ENCODE measurements at regions not wholly inside any gene's neighbourhood (a gene's known extent, or its start where the extent isn't known, plus 50 kb on each side); places are given as distances from the start of the nearest gene placed in this dataset.

DNA sequence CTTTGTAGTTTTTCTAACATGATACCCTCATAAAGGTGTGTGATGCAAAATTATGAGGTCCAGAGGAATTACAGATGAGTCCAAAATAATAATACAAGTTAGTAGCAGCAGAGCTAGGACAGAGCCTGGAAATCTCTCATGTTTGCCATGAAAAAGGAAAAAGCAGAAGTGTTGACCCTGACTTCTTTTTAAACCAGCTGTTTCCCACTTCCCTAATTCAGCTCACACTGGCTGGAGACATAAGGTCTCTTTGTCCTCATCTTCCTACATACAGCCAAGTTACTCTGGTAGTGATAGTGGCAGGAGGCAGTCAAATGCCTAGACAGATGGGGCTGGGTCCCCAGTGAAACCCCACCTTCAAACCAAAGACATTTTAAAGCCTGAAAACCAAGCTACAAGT lies 269.2 kb downstream of the C7orf25 start:
- TF ChIP-seq, protein P1, sequence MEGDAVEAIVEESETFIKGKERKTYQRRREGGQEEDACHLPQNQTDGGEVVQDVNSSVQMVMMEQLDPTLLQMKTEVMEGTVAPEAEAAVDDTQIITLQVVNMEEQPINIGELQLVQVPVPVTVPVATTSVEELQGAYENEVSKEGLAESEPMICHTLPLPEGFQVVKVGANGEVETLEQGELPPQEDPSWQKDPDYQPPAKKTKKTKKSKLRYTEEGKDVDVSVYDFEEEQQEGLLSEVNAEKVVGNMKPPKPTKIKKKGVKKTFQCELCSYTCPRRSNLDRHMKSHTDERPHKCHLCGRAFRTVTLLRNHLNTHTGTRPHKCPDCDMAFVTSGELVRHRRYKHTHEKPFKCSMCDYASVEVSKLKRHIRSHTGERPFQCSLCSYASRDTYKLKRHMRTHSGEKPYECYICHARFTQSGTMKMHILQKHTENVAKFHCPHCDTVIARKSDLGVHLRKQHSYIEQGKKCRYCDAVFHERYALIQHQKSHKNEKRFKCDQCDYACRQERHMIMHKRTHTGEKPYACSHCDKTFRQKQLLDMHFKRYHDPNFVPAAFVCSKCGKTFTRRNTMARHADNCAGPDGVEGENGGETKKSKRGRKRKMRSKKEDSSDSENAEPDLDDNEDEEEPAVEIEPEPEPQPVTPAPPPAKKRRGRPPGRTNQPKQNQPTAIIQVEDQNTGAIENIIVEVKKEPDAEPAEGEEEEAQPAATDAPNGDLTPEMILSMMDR (IDR thresholded peaks at IDR 0.05) = no peak
- TF ChIP-seq EZH2phosphoT487 (IDR thresholded peaks at IDR 0.05; ENCODE audit: borderline replicate concordance, low read depth) = no peak
- TF ChIP-seq, protein P2, sequence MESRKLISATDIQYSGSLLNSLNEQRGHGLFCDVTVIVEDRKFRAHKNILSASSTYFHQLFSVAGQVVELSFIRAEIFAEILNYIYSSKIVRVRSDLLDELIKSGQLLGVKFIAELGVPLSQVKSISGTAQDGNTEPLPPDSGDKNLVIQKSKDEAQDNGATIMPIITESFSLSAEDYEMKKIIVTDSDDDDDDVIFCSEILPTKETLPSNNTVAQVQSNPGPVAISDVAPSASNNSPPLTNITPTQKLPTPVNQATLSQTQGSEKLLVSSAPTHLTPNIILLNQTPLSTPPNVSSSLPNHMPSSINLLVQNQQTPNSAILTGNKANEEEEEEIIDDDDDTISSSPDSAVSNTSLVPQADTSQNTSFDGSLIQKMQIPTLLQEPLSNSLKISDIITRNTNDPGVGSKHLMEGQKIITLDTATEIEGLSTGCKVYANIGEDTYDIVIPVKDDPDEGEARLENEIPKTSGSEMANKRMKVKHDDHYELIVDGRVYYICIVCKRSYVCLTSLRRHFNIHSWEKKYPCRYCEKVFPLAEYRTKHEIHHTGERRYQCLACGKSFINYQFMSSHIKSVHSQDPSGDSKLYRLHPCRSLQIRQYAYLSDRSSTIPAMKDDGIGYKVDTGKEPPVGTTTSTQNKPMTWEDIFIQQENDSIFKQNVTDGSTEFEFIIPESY (IDR thresholded peaks at IDR 0.05; ENCODE audit: borderline replicate concordance, low read depth) = no peak
- TF ChIP-seq, protein P3, sequence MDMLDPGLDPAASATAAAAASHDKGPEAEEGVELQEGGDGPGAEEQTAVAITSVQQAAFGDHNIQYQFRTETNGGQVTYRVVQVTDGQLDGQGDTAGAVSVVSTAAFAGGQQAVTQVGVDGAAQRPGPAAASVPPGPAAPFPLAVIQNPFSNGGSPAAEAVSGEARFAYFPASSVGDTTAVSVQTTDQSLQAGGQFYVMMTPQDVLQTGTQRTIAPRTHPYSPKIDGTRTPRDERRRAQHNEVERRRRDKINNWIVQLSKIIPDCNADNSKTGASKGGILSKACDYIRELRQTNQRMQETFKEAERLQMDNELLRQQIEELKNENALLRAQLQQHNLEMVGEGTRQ (IDR thresholded peaks at IDR 0.05; ENCODE audit: borderline replicate concordance, low read depth, low read length) = no peak
- no peak for TF ChIP-seq MEF2A (IDR thresholded peaks at IDR 0.05; ENCODE audit: borderline replicate concordance, low read depth)
- no peak for TF ChIP-seq YY1 (IDR thresholded peaks at IDR 0.05; ENCODE audit: low read depth)
- TF ChIP-seq SIN3A (IDR thresholded peaks at IDR 0.05; ENCODE audit: borderline replicate concordance, low read depth, low read length) = no peak
- TF ChIP-seq SMC3 (IDR thresholded peaks at IDR 0.05; ENCODE audit: low read depth, low read length) = no peak
- TF ChIP-seq, protein P4, sequence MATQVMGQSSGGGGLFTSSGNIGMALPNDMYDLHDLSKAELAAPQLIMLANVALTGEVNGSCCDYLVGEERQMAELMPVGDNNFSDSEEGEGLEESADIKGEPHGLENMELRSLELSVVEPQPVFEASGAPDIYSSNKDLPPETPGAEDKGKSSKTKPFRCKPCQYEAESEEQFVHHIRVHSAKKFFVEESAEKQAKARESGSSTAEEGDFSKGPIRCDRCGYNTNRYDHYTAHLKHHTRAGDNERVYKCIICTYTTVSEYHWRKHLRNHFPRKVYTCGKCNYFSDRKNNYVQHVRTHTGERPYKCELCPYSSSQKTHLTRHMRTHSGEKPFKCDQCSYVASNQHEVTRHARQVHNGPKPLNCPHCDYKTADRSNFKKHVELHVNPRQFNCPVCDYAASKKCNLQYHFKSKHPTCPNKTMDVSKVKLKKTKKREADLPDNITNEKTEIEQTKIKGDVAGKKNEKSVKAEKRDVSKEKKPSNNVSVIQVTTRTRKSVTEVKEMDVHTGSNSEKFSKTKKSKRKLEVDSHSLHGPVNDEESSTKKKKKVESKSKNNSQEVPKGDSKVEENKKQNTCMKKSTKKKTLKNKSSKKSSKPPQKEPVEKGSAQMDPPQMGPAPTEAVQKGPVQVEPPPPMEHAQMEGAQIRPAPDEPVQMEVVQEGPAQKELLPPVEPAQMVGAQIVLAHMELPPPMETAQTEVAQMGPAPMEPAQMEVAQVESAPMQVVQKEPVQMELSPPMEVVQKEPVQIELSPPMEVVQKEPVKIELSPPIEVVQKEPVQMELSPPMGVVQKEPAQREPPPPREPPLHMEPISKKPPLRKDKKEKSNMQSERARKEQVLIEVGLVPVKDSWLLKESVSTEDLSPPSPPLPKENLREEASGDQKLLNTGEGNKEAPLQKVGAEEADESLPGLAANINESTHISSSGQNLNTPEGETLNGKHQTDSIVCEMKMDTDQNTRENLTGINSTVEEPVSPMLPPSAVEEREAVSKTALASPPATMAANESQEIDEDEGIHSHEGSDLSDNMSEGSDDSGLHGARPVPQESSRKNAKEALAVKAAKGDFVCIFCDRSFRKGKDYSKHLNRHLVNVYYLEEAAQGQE (IDR thresholded peaks at IDR 0.05; ENCODE audit: low read depth, low read length) = no peak
- TF ChIP-seq, protein P5, sequence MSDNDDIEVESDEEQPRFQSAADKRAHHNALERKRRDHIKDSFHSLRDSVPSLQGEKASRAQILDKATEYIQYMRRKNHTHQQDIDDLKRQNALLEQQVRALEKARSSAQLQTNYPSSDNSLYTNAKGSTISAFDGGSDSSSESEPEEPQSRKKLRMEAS (IDR thresholded peaks at IDR 0.05; ENCODE audit: low read depth) = no peak
- TF ChIP-seq GABPA (IDR thresholded peaks at IDR 0.05; ENCODE audit: low read depth) = no peak
- no peak for TF ChIP-seq JUND (IDR thresholded peaks at IDR 0.05)
- TF ChIP-seq NRF1 (IDR thresholded peaks at IDR 0.05; ENCODE audit: low read depth, low read length) = no peak
- TF ChIP-seq, protein P6, sequence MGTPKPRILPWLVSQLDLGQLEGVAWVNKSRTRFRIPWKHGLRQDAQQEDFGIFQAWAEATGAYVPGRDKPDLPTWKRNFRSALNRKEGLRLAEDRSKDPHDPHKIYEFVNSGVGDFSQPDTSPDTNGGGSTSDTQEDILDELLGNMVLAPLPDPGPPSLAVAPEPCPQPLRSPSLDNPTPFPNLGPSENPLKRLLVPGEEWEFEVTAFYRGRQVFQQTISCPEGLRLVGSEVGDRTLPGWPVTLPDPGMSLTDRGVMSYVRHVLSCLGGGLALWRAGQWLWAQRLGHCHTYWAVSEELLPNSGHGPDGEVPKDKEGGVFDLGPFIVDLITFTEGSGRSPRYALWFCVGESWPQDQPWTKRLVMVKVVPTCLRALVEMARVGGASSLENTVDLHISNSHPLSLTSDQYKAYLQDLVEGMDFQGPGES (IDR thresholded peaks at IDR 0.05; ENCODE audit: low read depth, low read length) = no peak

Measured in SK-N-SH (cell line).